D341Med (cell line): ENCODE measurements at regions not wholly inside any gene's neighbourhood (a gene's known extent, or its start where the extent isn't known, plus 50 kb on each side); places are given as distances from the start of the nearest gene placed in this dataset.

ENCODE experiments used
- DNase-seq: peaks from one replicate; pipeline ENCODE4 v3.0.0; 2012; ENCODE audit warnings: low spot score

GRCh38 chr6:1062786-1063545 is 248.9 kb upstream of the FOXQ1 start:
- DNase-seq = no peak

- DNase-seq = no peak
Measured at GRCh38 chr6:1059596-1059995, 252.3 kb upstream of the FOXQ1 start.

GRCh38 chr6:1057490-1058135 is 254.3 kb upstream of the FOXQ1 start:
- DNase-seq = peak; percentile 93

- no peak for DNase-seq
Measured at GRCh38 chr6:1055015-1055921, 256.6 kb upstream of the FOXQ1 start.

GRCh38 chr6:1054653-1055014 is 257.3 kb upstream of the FOXQ1 start:
- DNase-seq = no peak

- no peak for DNase-seq
Measured at GRCh38 chr6:1053586-1053985, 258.3 kb upstream of the FOXQ1 start.

GRCh38 chr6:1052262-1052661 is 259.6 kb upstream of the FOXQ1 start:
- no peak for DNase-seq

- no peak for DNase-seq
Measured at GRCh38 chr6:1049900-1050299, 262.0 kb upstream of the FOXQ1 start.

GRCh38 chr6:1049170-1049569 is 262.7 kb upstream of the FOXQ1 start:
- no peak for DNase-seq

GRCh38 chr6:1047981-1048541 is 263.8 kb upstream of the FOXQ1 start:
- DNase-seq = no peak

- DNase-seq = no peak
Measured at GRCh38 chr6:1045239-1045638, 266.7 kb upstream of the FOXQ1 start.

- no peak for DNase-seq
Measured at GRCh38 chr6:1044040-1044836, 267.7 kb upstream of the FOXQ1 start.

GRCh38 chr6:1043458-1043836 is 268.5 kb upstream of the FOXQ1 start:
- no peak for DNase-seq

- DNase-seq = no peak
Measured at GRCh38 chr6:1042583-1043457, 269.1 kb upstream of the FOXQ1 start.

- DNase-seq = no peak
Measured at GRCh38 chr6:1040393-1040792, 271.5 kb upstream of the FOXQ1 start.

GRCh38 chr6:1039746-1040145 is 272.2 kb upstream of the FOXQ1 start:
- DNase-seq = no peak

GRCh38 chr6:1039191-1039590 is 272.7 kb upstream of the FOXQ1 start:
- no peak for DNase-seq

GRCh38 chr6:1037430-1038202 is 274.3 kb upstream of the FOXQ1 start:
- DNase-seq = no peak

- no peak for DNase-seq
Measured at GRCh38 chr6:1035401-1035800, 276.5 kb upstream of the FOXQ1 start.

GRCh38 chr6:1031720-1032119 is 280.2 kb upstream of the FOXQ1 start:
- no peak for DNase-seq
